ENCODE measurements at regions not wholly inside any gene's neighbourhood (a gene's known extent, or its start where the extent isn't known, plus 50 kb on each side); places are given as distances from the start of the nearest gene placed in this dataset.

GRCh38 chr4:165625281-165625680 lies 246.5 kb downstream of the CPE start:
- no peak for DNase-seq
- Mint-ChIP-seq H3K4me1 (ENCODE audit: low read depth) (no peaks in the 10 kb centered on the region), H3K4me3 (no peak overlapping the region), H3K9me3 (no peaks in the 10 kb centered on the region), H3K36me3 (ENCODE audit: insufficient read depth in 2 of 2) (no peaks in the 10 kb centered on the region), H3K27me3 (ENCODE audit: low read depth) (no peaks in the 10 kb centered on the region), H3K27ac (no peak overlapping the region)
- no peak for ATAC-seq (replicated peaks in 1 of 2)

GRCh38 chr4:165626316-165626715 lies 246.7 kb upstream of the TLL1 start:
- ATAC-seq (replicated peaks in 1 of 2) (no peak), DNase-seq (no peak)
- no peaks in the 10 kb centered on the region for H3K9me3 Mint-ChIP-seq
- H3K4me1 Mint-ChIP-seq (ENCODE audit: low read depth), result no peaks in the 10 kb centered on the region
- no peak overlapping the region for H3K4me3 Mint-ChIP-seq
- H3K27me3 Mint-ChIP-seq (ENCODE audit: low read depth), result no peaks in the 10 kb centered on the region
- H3K36me3 Mint-ChIP-seq (ENCODE audit: insufficient read depth in 2 of 2), result no peaks in the 10 kb centered on the region
- H3K27ac Mint-ChIP-seq, result no peak overlapping the region

GRCh38 chr4:165627128-165627527 lies 245.9 kb upstream of the TLL1 start:
- Mint-ChIP-seq H3K36me3 (ENCODE audit: insufficient read depth in 2 of 2) (no peaks in the 10 kb centered on the region), H3K4me1 (ENCODE audit: low read depth) (no peaks in the 10 kb centered on the region), H3K9me3 (no peaks in the 10 kb centered on the region), H3K4me3 (no peak overlapping the region), H3K27ac (no peak overlapping the region), H3K27me3 (ENCODE audit: low read depth) (no peaks in the 10 kb centered on the region)
- ATAC-seq (replicated peaks in 1 of 2) (no peak), DNase-seq (no peak)

GRCh38 chr4:165627548-165627947 lies 245.5 kb upstream of the TLL1 start:
- H3K27me3 Mint-ChIP-seq (ENCODE audit: low read depth), result no peaks in the 10 kb centered on the region
- no peak overlapping the region for H3K4me3 Mint-ChIP-seq
- no peaks in the 10 kb centered on the region for H3K9me3 Mint-ChIP-seq
- ATAC-seq (replicated peaks in 1 of 2) (no peak), DNase-seq (no peak)
- no peak overlapping the region for H3K27ac Mint-ChIP-seq
- H3K36me3 Mint-ChIP-seq (ENCODE audit: insufficient read depth in 2 of 2), result no peaks in the 10 kb centered on the region
- no peaks in the 10 kb centered on the region for H3K4me1 Mint-ChIP-seq (ENCODE audit: low read depth)

- H3K9me3 Mint-ChIP-seq, result no peaks in the 10 kb centered on the region
Observed at GRCh38 chr4:165628572-165628971, 244.5 kb upstream of the TLL1 start.

GRCh38 chr4:165630671-165631070 lies 242.4 kb upstream of the TLL1 start:
- H3K4me3 Mint-ChIP-seq, result no peak overlapping the region
- peaks cover 0 to 2% of the 10 kb centered on the region in 2 donors for H3K9me3 Mint-ChIP-seq
- H3K36me3 Mint-ChIP-seq (ENCODE audit: insufficient read depth in 2 of 2), result no peaks in the 10 kb centered on the region
- no peaks in the 10 kb centered on the region for H3K4me1 Mint-ChIP-seq (ENCODE audit: low read depth)
- H3K27ac Mint-ChIP-seq, result no peak overlapping the region
- ATAC-seq (replicated peaks in 1 of 2) (no peak), DNase-seq (no peak)
- H3K27me3 Mint-ChIP-seq (ENCODE audit: low read depth), result no peaks in the 10 kb centered on the region

More at GRCh38 chr4:165628572-165628971, 244.5 kb upstream of the TLL1 start:
- no peak overlapping the region for H3K4me3 Mint-ChIP-seq
- DNase-seq, result no peak
- H3K27ac Mint-ChIP-seq, result no peak overlapping the region
- H3K36me3 Mint-ChIP-seq (ENCODE audit: insufficient read depth in 2 of 2), result no peaks in the 10 kb centered on the region
- ATAC-seq (replicated peaks in 1 of 2), result no peak
- H3K27me3 Mint-ChIP-seq (ENCODE audit: low read depth), result no peaks in the 10 kb centered on the region
- no peaks in the 10 kb centered on the region for H3K4me1 Mint-ChIP-seq (ENCODE audit: low read depth)

- DNase-seq (no peak), ATAC-seq (replicated peaks in 1 of 2) (no peak)
- Mint-ChIP-seq H3K27me3 (ENCODE audit: low read depth) (no peaks in the 10 kb centered on the region), H3K36me3 (ENCODE audit: insufficient read depth in 2 of 2) (no peaks in the 10 kb centered on the region), H3K4me3 (no peak overlapping the region), H3K4me1 (ENCODE audit: low read depth) (no peaks in the 10 kb centered on the region), H3K27ac (no peak overlapping the region), H3K9me3 (peaks cover 0 to 2% of the 10 kb centered on the region in 2 donors)
Observed at GRCh38 chr4:165631208-165631894, 241.7 kb upstream of the TLL1 start.

- DNase-seq, result no peak
- peaks cover 0 to 2% of the 10 kb centered on the region in 2 donors for H3K9me3 Mint-ChIP-seq
- H3K27ac Mint-ChIP-seq, result no peak overlapping the region
- no peak overlapping the region for H3K4me3 Mint-ChIP-seq
- no peaks in the 10 kb centered on the region for H3K4me1 Mint-ChIP-seq (ENCODE audit: low read depth)
- H3K36me3 Mint-ChIP-seq (ENCODE audit: insufficient read depth in 2 of 2), result no peaks in the 10 kb centered on the region
- ATAC-seq (replicated peaks in 1 of 2), result no peak
- H3K27me3 Mint-ChIP-seq (ENCODE audit: low read depth), result no peaks in the 10 kb centered on the region
Observed at GRCh38 chr4:165631912-165632311, 241.1 kb upstream of the TLL1 start.

- DNase-seq (no peak), ATAC-seq (replicated peaks in 1 of 2) (no peak)
- Mint-ChIP-seq H3K36me3 (ENCODE audit: insufficient read depth in 2 of 2) (no peaks in the 10 kb centered on the region), H3K9me3 (peaks cover 0 to 4% of the 10 kb centered on the region in 2 donors), H3K27me3 (ENCODE audit: low read depth) (no peaks in the 10 kb centered on the region), H3K4me3 (no peak overlapping the region), H3K27ac (no peak overlapping the region), H3K4me1 (ENCODE audit: low read depth) (no peaks in the 10 kb centered on the region)
Observed at GRCh38 chr4:165634766-165635165, 238.3 kb upstream of the TLL1 start.

- no peaks in the 10 kb centered on the region for H3K36me3 Mint-ChIP-seq (ENCODE audit: insufficient read depth in 2 of 2)
- peaks cover 0 to 4% of the 10 kb centered on the region in 2 donors for H3K9me3 Mint-ChIP-seq
- H3K27ac Mint-ChIP-seq, result no peak overlapping the region
- ATAC-seq (replicated peaks in 1 of 2), result no peak
- DNase-seq, result no peak
- no peaks in the 10 kb centered on the region for H3K27me3 Mint-ChIP-seq (ENCODE audit: low read depth)
- no peak overlapping the region for H3K4me3 Mint-ChIP-seq
- H3K4me1 Mint-ChIP-seq (ENCODE audit: low read depth), result no peaks in the 10 kb centered on the region
Observed at GRCh38 chr4:165635381-165635780, 237.7 kb upstream of the TLL1 start.

GRCh38 chr4:165635951-165636350 lies 237.1 kb upstream of the TLL1 start:
- ATAC-seq (replicated peaks in 1 of 2) (no peak), DNase-seq (no peak)
- no peak overlapping the region for H3K27ac Mint-ChIP-seq
- H3K9me3 Mint-ChIP-seq, result peaks cover 0 to 4% of the 10 kb centered on the region in 2 donors
- no peaks in the 10 kb centered on the region for H3K36me3 Mint-ChIP-seq (ENCODE audit: insufficient read depth in 2 of 2)
- H3K4me1 Mint-ChIP-seq (ENCODE audit: low read depth), result no peaks in the 10 kb centered on the region
- H3K27me3 Mint-ChIP-seq (ENCODE audit: low read depth), result no peaks in the 10 kb centered on the region
- no peak overlapping the region for H3K4me3 Mint-ChIP-seq

- Mint-ChIP-seq H3K27me3 (ENCODE audit: low read depth) (no peaks in the 10 kb centered on the region), H3K36me3 (ENCODE audit: insufficient read depth in 2 of 2) (no peaks in the 10 kb centered on the region), H3K4me3 (no peak overlapping the region), H3K9me3 (peaks cover 1 to 2% of the 10 kb centered on the region in 2 donors), H3K27ac (no peak overlapping the region), H3K4me1 (ENCODE audit: low read depth) (no peaks in the 10 kb centered on the region)
- ATAC-seq (replicated peaks in 1 of 2) (no peak), DNase-seq (no peak)
Observed at GRCh38 chr4:165651901-165652300, 221.1 kb upstream of the TLL1 start.

GRCh38 chr4:165654556-165654955 lies 218.5 kb upstream of the TLL1 start:
- ATAC-seq (replicated peaks in 1 of 2) (no peak), DNase-seq (no peak)
- Mint-ChIP-seq H3K9me3 (peaks cover 1 to 2% of the 10 kb centered on the region in 2 donors), H3K4me3 (no peak overlapping the region), H3K36me3 (ENCODE audit: insufficient read depth in 2 of 2) (no peaks in the 10 kb centered on the region), H3K27me3 (ENCODE audit: low read depth) (no peaks in the 10 kb centered on the region), H3K27ac (no peak overlapping the region), H3K4me1 (ENCODE audit: low read depth) (no peaks in the 10 kb centered on the region)

GRCh38 chr4:165656399-165656798 lies 216.6 kb upstream of the TLL1 start:
- no peaks in the 10 kb centered on the region for H3K36me3 Mint-ChIP-seq (ENCODE audit: insufficient read depth in 2 of 2)
- no peak for ATAC-seq (replicated peaks in 1 of 2)

More at GRCh38 chr4:165656399-165656798, 216.6 kb upstream of the TLL1 start:
- Mint-ChIP-seq H3K9me3 (peaks cover 1 to 2% of the 10 kb centered on the region in 2 donors), H3K4me3 (no peak overlapping the region), H3K4me1 (ENCODE audit: low read depth) (no peaks in the 10 kb centered on the region), H3K27me3 (ENCODE audit: low read depth) (no peaks in the 10 kb centered on the region), H3K27ac (no peak overlapping the region)
- DNase-seq, result no peak

Data from activated T-cell treated with anti-CD3 and anti-CD28 coated beads, Interleukin-2, amount 50 U/mL, for 72 hours (primary cell).